ENCODE measurements at regions not wholly inside any gene's neighbourhood (a gene's known extent, or its start where the extent isn't known, plus 50 kb on each side); places are given as distances from the start of the nearest gene placed in this dataset.

DNA sequence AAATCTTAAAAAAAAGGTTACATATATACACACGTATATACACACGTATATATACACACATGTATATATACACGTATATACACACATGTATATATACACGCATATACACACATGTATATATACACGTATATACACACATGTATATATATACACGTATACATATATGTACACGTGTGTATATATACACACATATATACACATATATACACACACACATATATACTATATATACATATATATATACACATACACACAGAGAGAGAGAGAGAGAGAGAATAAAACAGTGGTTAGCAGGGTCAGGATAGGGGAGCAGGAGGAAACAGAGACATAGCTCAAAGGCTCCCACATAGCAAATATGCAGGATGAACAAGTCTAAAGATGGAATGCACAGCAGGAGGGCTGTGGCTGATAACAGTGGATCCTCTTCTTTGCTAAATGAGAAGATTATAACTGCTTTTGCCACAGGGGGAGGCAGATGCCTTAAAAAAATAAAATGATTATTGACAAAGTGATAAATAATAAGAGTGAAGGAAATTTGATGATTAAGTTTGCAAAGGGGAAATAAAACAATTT lies 714.5 kb downstream of the UQCRFS1 start:
- no peak overlapping the region for H3K27ac ChIP-seq (replicated peaks; ENCODE audit: low read length)
- no peak overlapping the region for H3K9ac ChIP-seq (ENCODE audit: low read depth, low read length, poor library complexity)
- H2BK120ac ChIP-seq (ENCODE audit: low read depth, low read length) = no peak overlapping the region
- no peak overlapping the region for H4K8ac ChIP-seq (ENCODE audit: low read depth, low read length)
- H4K91ac ChIP-seq (ENCODE audit: low read depth, low read length, poor library complexity) = no peak overlapping the region
- H2BK12ac ChIP-seq (ENCODE audit: low read length) = no peak overlapping the region
- no peak overlapping the region for H3K4ac ChIP-seq (ENCODE audit: low read length)
- no peaks in the 10 kb centered on the region for H3K36me3 ChIP-seq (replicated peaks in 1 of 2; ENCODE audit: control insufficient read depth in 2 of 2, insufficient read depth in 2 of 2, low read length in 2 of 2)
- no peak overlapping the region for H3K18ac ChIP-seq (ENCODE audit: low read length)
- no peak overlapping the region for H3K4me2 ChIP-seq (ENCODE audit: insufficient read depth, low read length, poor library complexity, severe bottlenecking)
- H3K23ac ChIP-seq (ENCODE audit: low read depth, low read length, poor library complexity) = no peak overlapping the region
- no peaks in the 10 kb centered on the region for H3K9me3 ChIP-seq (replicated peaks in 1 of 2; ENCODE audit: control insufficient read depth in 2 of 2, insufficient read depth in 1 of 2, low read depth in 1 of 2, low read length in 2 of 2)
- H3K79me1 ChIP-seq (ENCODE audit: low read depth, low read length) = no peaks in the 10 kb centered on the region
- H3K4me1 ChIP-seq (ENCODE audit: control insufficient read depth in 2 of 2, insufficient read depth in 1 of 2, low read depth in 1 of 2, low read length in 2 of 2) = peaks cover 0 to 16% of the 10 kb centered on the region in 2 donors
- no peaks in the 10 kb centered on the region for H3K27me3 ChIP-seq (ENCODE audit: control insufficient read depth in 3 of 3, insufficient read depth in 3 of 3, low read depth in 1 of 3, low read length in 3 of 3)
- no peak for DNase-seq (ENCODE audit: low spot score)
- H3K4me3 ChIP-seq (ENCODE audit: low read length in 2 of 2) = no peak overlapping the region
- no peak overlapping the region for H2AFZ ChIP-seq (ENCODE audit: low read length)
- no CpG with 5 or more reads among the region's 7 CpGs for WGBS, 2 donors (ENCODE audit: extremely low coverage in 2 of 2, insufficient read length in 2 of 2, insufficient replicate concordance in 1 of 2)
- H2BK15ac ChIP-seq (ENCODE audit: low read length) = no peak overlapping the region
- no peak overlapping the region for H2AK5ac ChIP-seq (ENCODE audit: low read depth, low read length)
- H2BK5ac ChIP-seq (ENCODE audit: low read length) = no peak overlapping the region
- H3K14ac ChIP-seq (ENCODE audit: low read length) = no peak overlapping the region

DNA sequence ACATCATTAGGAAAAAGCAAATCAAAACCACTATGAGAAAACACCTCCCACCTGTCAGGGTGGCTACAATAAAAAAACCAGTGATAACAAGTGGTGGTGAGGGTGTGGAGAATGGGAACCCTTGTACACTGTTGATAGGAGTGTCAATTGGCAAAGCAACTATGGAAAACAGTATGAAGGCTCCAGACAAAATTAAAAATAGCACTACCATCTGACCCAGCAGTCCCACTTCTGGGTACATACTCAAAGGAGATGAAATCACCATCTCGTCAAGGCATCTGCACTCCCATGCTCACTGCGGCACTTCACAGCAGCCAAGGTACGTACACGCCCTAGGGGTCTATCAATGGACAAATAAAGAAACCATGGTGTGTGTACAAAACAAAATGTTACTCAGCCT lies 715.1 kb downstream of the UQCRFS1 start:
- Histone ChIP-seq H2BK120ac (ENCODE audit: low read depth, low read length) (no peak overlapping the region), H2BK12ac (ENCODE audit: low read length) (no peak overlapping the region), H3K4me2 (ENCODE audit: insufficient read depth, low read length, poor library complexity, severe bottlenecking) (no peak overlapping the region), H3K36me3 (replicated peaks in 1 of 2; ENCODE audit: control insufficient read depth in 2 of 2, insufficient read depth in 2 of 2, low read length in 2 of 2) (no peaks in the 10 kb centered on the region), H3K4me1 (ENCODE audit: control insufficient read depth in 2 of 2, insufficient read depth in 1 of 2, low read depth in 1 of 2, low read length in 2 of 2) (peaks cover 0 to 14% of the 10 kb centered on the region in 2 donors), H3K79me1 (ENCODE audit: low read depth, low read length) (no peaks in the 10 kb centered on the region), H2BK15ac (ENCODE audit: low read length) (no peak overlapping the region), H3K14ac (ENCODE audit: low read length) (no peak overlapping the region), H3K23ac (ENCODE audit: low read depth, low read length, poor library complexity) (no peak overlapping the region), H3K4ac (ENCODE audit: low read length) (no peak overlapping the region), H2AK5ac (ENCODE audit: low read depth, low read length) (no peak overlapping the region), H4K91ac (ENCODE audit: low read depth, low read length, poor library complexity) (no peak overlapping the region), H2AFZ (ENCODE audit: low read length) (no peak overlapping the region), H2BK5ac (ENCODE audit: low read length) (no peak overlapping the region), H3K9me3 (replicated peaks in 1 of 2; ENCODE audit: control insufficient read depth in 2 of 2, insufficient read depth in 1 of 2, low read depth in 1 of 2, low read length in 2 of 2) (no peaks in the 10 kb centered on the region), H3K9ac (ENCODE audit: low read depth, low read length, poor library complexity) (peak overlapping the region; percentile 34), H3K27me3 (ENCODE audit: control insufficient read depth in 3 of 3, insufficient read depth in 3 of 3, low read depth in 1 of 3, low read length in 3 of 3) (no peaks in the 10 kb centered on the region), H3K27ac (replicated peaks; ENCODE audit: low read length) (no peak overlapping the region), H4K8ac (ENCODE audit: low read depth, low read length) (no peak overlapping the region), H3K18ac (ENCODE audit: low read length) (no peak overlapping the region), H3K4me3 (ENCODE audit: low read length in 2 of 2) (no peak overlapping the region)
- DNase-seq (ENCODE audit: low spot score) = no peak
- WGBS, 2 donors (ENCODE audit: extremely low coverage in 2 of 2, insufficient read length in 2 of 2, insufficient replicate concordance in 1 of 2) = no CpG with 5 or more reads among the region's 4 CpGs

DNA sequence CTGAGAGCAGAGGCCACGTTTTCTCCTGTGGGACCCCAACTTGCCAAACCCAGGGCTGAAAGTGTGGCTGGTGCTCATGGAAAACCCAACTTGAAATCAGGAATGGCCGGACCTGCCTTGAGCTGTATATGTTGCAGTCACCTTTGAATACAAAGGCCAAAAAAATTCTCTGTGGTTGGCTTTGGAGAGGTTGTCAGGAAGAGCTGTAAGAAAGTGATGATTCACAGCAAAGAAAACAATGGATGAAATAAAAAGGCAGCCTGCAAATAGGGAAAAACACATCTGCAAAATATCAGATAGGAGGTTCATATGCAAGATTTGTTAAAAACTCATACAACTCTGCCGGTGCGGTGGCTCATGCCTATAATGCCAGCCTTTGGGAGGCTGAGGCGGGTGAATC lies 715.8 kb downstream of the UQCRFS1 start:
- Histone ChIP-seq H3K18ac (ENCODE audit: low read length) (no peak overlapping the region), H3K9ac (ENCODE audit: low read depth, low read length, poor library complexity) (no peak overlapping the region), H2BK15ac (ENCODE audit: low read length) (no peak overlapping the region), H3K27ac (replicated peaks; ENCODE audit: low read length) (no peak overlapping the region), H2BK5ac (ENCODE audit: low read length) (no peak overlapping the region), H3K79me1 (ENCODE audit: low read depth, low read length) (no peaks in the 10 kb centered on the region), H3K9me3 (replicated peaks in 1 of 2; ENCODE audit: control insufficient read depth in 2 of 2, insufficient read depth in 1 of 2, low read depth in 1 of 2, low read length in 2 of 2) (no peaks in the 10 kb centered on the region), H4K8ac (ENCODE audit: low read depth, low read length) (no peak overlapping the region), H3K4ac (ENCODE audit: low read length) (no peak overlapping the region), H3K14ac (ENCODE audit: low read length) (no peak overlapping the region), H3K4me2 (ENCODE audit: insufficient read depth, low read length, poor library complexity, severe bottlenecking) (no peak overlapping the region), H3K23ac (ENCODE audit: low read depth, low read length, poor library complexity) (no peak overlapping the region), H2BK12ac (ENCODE audit: low read length) (no peak overlapping the region), H2AFZ (ENCODE audit: low read length) (no peak overlapping the region), H2BK120ac (ENCODE audit: low read depth, low read length) (no peak overlapping the region), H3K4me1 (ENCODE audit: control insufficient read depth in 2 of 2, insufficient read depth in 1 of 2, low read depth in 1 of 2, low read length in 2 of 2) (peaks cover 0 to 20% of the 10 kb centered on the region in 2 donors), H3K36me3 (replicated peaks in 1 of 2; ENCODE audit: control insufficient read depth in 2 of 2, insufficient read depth in 2 of 2, low read length in 2 of 2) (no peaks in the 10 kb centered on the region), H3K4me3 (ENCODE audit: low read length in 2 of 2) (no peak overlapping the region), H4K91ac (ENCODE audit: low read depth, low read length, poor library complexity) (no peak overlapping the region), H3K27me3 (ENCODE audit: control insufficient read depth in 3 of 3, insufficient read depth in 3 of 3, low read depth in 1 of 3, low read length in 3 of 3) (no peaks in the 10 kb centered on the region), H2AK5ac (ENCODE audit: low read depth, low read length) (peak overlapping the region; percentile 11)
- no peak for DNase-seq (ENCODE audit: low spot score)
- WGBS, 2 donors (ENCODE audit: extremely low coverage in 2 of 2, insufficient read length in 2 of 2, insufficient replicate concordance in 1 of 2) = no CpG with 5 or more reads among the region's 5 CpGs

DNA sequence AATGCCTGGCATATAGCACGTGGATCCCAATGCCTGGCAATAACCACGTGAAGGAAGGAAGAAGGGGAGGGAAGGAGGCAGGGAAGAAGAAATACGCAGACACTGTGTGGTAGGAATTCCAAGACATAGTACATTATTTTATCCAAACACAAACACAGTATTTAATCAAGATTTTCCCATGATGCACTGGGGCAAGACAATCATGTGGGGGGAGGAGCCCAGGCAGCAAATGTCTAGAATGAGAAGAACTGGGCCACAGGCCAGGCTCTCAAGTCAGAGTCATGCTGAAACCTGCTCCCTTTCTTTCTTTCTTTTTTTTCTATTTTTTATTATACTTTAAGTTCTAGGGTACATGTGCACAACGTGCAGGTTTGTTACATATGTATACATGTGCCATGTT lies 717.9 kb downstream of the UQCRFS1 start:
- DNase-seq (ENCODE audit: low spot score) = no peak
- no peak overlapping the region for H3K4me3 ChIP-seq (ENCODE audit: low read length in 2 of 2)
- no peak overlapping the region for H3K23ac ChIP-seq (ENCODE audit: low read depth, low read length, poor library complexity)
- no peak overlapping the region for H2BK15ac ChIP-seq (ENCODE audit: low read length)
- H4K91ac ChIP-seq (ENCODE audit: low read depth, low read length, poor library complexity) = no peak overlapping the region
- no peaks in the 10 kb centered on the region for H3K79me1 ChIP-seq (ENCODE audit: low read depth, low read length)
- H4K8ac ChIP-seq (ENCODE audit: low read depth, low read length) = no peak overlapping the region
- H3K4me1 ChIP-seq (ENCODE audit: control insufficient read depth in 2 of 2, insufficient read depth in 1 of 2, low read depth in 1 of 2, low read length in 2 of 2) = peaks cover 0 to 27% of the 10 kb centered on the region in 2 donors
- H2BK120ac ChIP-seq (ENCODE audit: low read depth, low read length) = no peak overlapping the region
- no peaks in the 10 kb centered on the region for H3K27me3 ChIP-seq (ENCODE audit: control insufficient read depth in 3 of 3, insufficient read depth in 3 of 3, low read depth in 1 of 3, low read length in 3 of 3)
- no peak overlapping the region for H2AK5ac ChIP-seq (ENCODE audit: low read depth, low read length)
- no peak overlapping the region for H2AFZ ChIP-seq (ENCODE audit: low read length)
- no peak overlapping the region for H3K18ac ChIP-seq (ENCODE audit: low read length)
- no peak overlapping the region for H3K4ac ChIP-seq (ENCODE audit: low read length)
- no peaks in the 10 kb centered on the region for H3K9me3 ChIP-seq (replicated peaks in 1 of 2; ENCODE audit: control insufficient read depth in 2 of 2, insufficient read depth in 1 of 2, low read depth in 1 of 2, low read length in 2 of 2)
- WGBS, 2 donors (ENCODE audit: extremely low coverage in 2 of 2, insufficient read length in 2 of 2, insufficient replicate concordance in 1 of 2) = no CpG with 5 or more reads among the region's 4 CpGs
- no peaks in the 10 kb centered on the region for H3K36me3 ChIP-seq (replicated peaks in 1 of 2; ENCODE audit: control insufficient read depth in 2 of 2, insufficient read depth in 2 of 2, low read length in 2 of 2)
- no peak overlapping the region for H3K4me2 ChIP-seq (ENCODE audit: insufficient read depth, low read length, poor library complexity, severe bottlenecking)
- no peak overlapping the region for H2BK12ac ChIP-seq (ENCODE audit: low read length)
- no peak overlapping the region for H2BK5ac ChIP-seq (ENCODE audit: low read length)
- H3K27ac ChIP-seq (replicated peaks; ENCODE audit: low read length) = peak overlapping the region; percentile 9
- H3K14ac ChIP-seq (ENCODE audit: low read length) = no peak overlapping the region
- no peak overlapping the region for H3K9ac ChIP-seq (ENCODE audit: low read depth, low read length, poor library complexity)

Data from neuronal stem cell (in vitro differentiated cells).